ENCODE measurements at regions not wholly inside any gene's neighbourhood (a gene's known extent, or its start where the extent isn't known, plus 50 kb on each side); places are given as distances from the start of the nearest gene placed in this dataset.
"Not testable (repeated sequence)": the region's sequence is repeated elsewhere in the genome, so short reads cannot be mapped to it uniquely, and the experiment has no call there.

GRCh38 chr2:175872721-175873120 lies 129.3 kb downstream of the LNPK start:
- no peak for DNase-seq

- DNase-seq = no peak
Observed at GRCh38 chr2:175872005-175872348, 130.1 kb downstream of the LNPK start.

DNA sequence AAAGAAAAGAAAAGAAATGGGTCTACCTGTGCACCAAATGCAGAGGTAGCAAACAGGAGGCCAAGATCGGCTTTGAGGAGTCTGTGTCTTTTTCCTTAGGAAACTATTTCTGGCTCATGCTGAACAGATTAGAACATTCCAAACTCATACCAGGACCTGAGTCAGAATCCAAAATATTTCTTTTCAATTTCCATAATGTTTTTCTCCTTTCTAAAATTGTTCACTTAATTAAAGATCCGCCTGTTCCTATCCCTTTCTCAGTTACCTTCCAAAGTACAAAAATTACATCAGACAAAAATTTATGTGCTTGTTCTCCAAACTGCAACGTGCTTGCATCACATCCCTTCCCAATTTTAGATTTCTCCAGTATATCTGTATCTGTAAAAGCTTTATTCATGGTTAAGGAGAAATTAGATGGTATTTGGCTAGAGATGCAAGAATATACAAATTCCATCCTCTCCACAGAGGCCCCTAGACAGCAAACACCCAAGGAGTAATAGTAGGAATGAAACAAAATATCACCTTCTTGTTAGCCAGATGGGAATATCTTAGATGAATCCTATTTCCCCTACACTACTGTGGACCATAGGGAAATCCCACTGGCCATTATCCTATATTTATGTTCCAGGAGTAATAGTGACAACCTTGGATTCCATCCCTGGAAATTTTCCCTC lies 130.6 kb downstream of the LNPK start:
- DNase-seq = no peak

DNA sequence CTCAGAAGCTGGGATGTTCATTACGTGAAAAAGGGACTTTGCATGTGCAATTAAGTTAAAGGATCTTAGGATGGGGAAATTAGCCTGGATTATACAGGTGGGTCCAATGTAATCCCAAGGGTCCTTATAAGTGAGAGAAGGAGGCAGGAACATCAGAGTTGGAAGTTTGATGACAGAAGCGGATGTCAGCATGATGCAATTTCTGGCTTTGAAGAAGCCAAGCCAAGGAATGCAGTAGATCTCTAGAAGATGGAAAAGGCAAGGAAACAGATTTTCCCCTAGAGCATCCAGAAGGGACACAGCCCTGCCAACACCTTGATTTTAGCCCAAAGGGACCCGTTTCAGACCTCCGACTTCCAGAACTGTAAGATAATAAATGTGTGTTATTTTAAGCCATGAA lies 136.4 kb downstream of the LNPK start:
- no peak for DNase-seq

DNA sequence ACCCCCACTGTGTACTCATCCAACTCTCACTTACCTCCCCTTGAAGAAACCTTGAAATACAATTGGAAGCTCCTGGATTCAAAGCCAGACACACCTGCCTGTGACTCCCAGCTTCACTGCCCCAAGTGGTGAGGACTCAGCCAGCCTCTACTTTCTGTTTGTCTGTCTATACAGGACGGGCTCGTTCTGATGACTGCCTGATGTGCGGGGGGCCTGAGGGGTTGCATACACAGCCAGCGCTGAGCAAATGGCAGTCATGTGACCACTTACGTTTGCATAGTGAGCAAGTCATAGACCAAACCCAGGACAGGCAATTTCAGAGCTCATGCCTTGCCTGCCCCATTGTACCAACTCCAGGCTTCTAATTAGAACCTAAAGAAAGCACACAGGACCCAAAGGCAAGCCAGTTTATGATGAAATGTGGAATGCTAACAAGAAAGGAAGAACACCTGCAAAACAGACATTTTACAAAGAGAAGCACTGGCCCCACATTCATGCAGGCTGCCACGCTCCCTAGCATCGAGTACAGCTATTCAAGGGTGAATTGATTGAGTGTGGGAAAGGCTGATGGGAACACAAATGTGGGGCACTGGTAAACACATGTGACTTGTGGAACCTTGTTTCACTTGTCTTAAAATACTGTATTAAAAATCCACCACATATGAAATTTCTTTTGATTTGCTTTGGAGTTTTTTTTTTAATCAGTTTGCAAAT lies 137.8 kb downstream of the LNPK start:
- DNase-seq = no peak

GRCh38 chr2:175861958-175862357 lies 140.1 kb downstream of the LNPK start:
- no peak for DNase-seq

- no peak for DNase-seq
Observed at GRCh38 chr2:175855794-175856453, 146.1 kb downstream of the LNPK start.

- no peak for DNase-seq
Observed at GRCh38 chr2:175855236-175855635, 146.8 kb downstream of the LNPK start.

DNA sequence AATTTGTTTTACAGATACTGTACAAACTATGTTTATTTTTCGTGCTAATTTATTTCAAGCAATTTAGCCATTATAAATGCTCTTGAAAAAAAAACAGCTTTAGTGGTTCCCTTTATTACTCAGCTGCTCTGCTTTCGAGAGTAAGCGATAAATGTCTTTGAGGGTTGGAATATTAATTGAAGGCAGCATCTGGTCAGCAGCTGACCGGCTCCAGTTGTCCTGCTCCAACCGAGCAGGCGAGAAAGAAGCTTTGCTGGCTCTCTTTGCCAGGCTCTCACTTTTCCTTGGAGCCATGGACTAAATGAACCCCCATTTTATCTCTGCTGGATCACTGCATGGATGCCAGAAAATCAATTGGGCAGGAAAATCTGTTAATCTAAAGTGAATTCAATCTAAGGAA lies 147.4 kb downstream of the LNPK start:
- DNase-seq = no peak

- no peak for DNase-seq
Observed at GRCh38 chr2:175854129-175854528, 147.9 kb downstream of the LNPK start.

DNA sequence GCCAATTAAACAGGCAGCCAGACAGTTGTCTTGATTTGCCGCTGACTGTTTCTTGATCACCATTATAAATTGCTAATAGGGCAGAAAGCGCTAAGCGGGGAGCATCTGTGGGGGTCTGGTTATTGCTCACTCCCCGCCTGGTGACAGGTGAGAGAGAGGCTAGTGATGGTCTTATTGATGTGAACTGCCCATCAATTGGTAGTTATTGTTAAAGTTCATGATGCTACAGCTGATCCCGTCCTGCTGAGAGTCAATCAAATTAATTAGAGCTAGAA lies 148.5 kb downstream of the LNPK start:
- no peak for DNase-seq

- DNase-seq = no peak
Observed at GRCh38 chr2:175852879-175853615, 149.0 kb downstream of the LNPK start.

GRCh38 chr2:175847128-175847527 lies 154.9 kb downstream of the LNPK start:
- no peak for DNase-seq

DNA sequence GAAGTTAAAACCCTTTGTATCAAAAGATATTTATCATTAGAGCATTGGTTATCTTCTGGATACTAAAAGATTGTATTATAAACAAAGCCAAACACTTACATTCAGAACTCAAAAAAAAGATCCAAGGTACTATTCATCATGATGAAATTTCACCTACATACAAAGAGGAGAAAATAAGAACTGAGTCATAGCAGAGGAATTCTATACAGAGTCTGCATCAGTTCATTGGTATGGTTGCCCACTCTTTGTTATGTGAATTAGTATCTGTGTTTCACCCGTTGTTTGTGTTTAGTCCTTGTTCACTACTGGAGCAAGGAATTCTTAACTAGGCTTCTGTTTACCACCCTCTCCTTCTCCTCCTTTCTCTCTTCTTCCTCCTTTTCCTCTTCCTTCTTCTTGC lies 157.9 kb downstream of the LNPK start:
- no peak for DNase-seq

DNA sequence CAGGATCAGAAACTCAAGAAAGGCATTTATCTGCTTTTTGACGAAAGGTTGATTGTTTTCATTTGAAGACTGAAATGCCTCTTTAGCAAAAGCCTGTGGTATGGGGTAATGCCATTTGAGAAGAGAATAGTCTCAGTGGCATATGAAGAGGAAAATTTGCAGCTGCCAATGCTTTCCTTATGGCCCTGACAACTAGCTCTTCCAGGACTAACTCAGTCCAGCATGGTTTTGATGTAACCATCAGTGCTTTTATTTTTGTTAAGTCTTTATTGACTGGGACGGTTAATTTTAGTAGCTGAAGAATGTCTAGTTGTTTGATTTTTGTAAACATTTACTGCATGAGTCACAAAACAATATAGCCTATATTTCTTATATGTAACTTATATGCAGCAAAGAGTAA lies 158.4 kb downstream of the LNPK start:
- no peak for DNase-seq

DNA sequence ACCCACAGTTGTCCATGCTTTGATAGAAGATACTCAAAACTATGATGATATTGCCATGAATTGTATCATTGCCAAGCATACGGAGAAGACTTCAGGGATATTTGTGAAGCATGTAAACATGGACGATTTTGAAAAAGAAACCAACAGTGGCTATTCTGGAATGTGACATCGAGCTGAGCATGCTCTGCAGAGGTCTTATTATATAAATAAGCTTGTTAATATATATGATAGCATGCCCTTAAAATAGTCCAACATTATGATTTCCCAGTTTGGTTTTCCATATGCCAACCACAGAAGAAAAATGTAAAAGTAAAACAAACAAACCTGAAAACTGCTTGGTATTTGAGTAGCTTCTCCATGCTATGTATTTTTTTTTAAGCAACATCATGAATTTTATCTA lies 159.1 kb downstream of the LNPK start:
- DNase-seq = no peak

- not testable (repeated sequence) for DNase-seq
Observed at GRCh38 chr2:175840765-175841164, 161.3 kb downstream of the LNPK start.

DNA sequence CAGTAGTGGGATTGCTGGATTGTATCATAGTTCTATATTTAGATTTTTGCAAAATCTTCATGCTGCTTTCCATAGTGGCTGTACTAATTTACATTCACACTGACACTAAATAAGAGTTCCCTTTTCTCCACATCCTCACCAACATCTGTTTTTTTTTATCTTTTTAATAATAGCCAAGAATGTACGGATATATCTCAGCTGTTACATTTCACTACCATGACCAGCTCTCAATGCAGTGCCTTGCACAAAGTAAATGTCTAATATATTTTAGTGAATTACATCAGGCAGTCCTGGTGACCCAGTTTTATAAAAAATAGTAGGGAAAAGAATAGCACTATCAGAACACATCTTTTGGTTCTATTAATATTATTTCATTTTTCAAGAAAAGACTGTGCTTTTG lies 161.8 kb downstream of the LNPK start:
- no peak for DNase-seq

- DNase-seq = no peak
Observed at GRCh38 chr2:175838979-175839378, 163.1 kb downstream of the LNPK start.

- DNase-seq = no peak
Observed at GRCh38 chr2:175837046-175837445, 165.0 kb downstream of the LNPK start.

DNA sequence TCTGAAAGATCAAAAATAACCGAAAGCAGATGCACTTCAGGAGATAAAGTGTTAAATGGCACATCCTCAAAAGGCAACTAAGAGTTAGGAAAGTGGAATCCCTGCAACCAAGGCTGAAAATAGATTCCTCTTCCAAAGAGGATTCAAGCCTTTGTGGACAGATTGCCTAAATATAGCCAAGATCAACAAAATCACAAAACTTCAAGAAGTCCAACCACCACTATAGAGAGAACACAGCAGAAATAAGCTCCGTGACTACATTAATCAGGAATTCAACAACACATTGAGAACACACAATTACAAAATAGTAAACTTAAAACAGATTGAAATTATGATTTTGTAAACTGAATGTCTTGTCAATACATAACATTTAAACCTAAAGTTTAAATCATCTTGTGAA lies 165.7 kb downstream of the LNPK start:
- DNase-seq = no peak

DNA sequence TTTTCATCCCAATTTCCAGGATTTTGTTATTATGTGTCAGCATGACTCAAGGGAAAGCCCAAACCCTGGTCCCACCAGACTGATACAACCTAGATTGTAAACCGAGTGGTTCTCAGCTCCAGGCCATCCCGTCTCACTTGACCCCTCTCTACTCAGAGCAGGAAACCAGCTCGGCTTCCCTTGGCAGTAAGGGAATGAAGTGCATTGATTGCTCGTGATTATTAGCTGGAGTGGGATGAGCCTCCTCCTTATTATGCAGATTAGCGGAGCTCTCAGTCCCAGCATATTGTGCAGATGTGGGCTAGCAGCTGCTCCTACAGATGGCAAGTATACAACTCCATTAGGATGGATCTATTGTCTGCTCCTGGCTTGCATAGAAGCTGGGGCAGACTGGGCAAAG lies 167.6 kb downstream of the LNPK start:
- no peak for DNase-seq

- no peak for DNase-seq
Observed at GRCh38 chr2:175832866-175833265, 169.2 kb downstream of the LNPK start.

- no peak for DNase-seq
Observed at GRCh38 chr2:175829741-175830140, 172.3 kb downstream of the LNPK start.

Data from stimulated activated CD4-positive, alpha-beta T cell treated with anti-CD3 and anti-CD28 coated beads, Interleukin-2, amount 100 ng/mL, for 48 hours (primary cell).